HG03280 (cell line): ENCODE measurements at regions not wholly inside any gene's neighbourhood (a gene's known extent, or its start where the extent isn't known, plus 50 kb on each side); places are given as distances from the start of the nearest gene placed in this dataset.

ENCODE experiments used
- ATAC-seq: cut with Tn5 transposase; IDR thresholded peaks from one replicate; pipeline ENCODE4 v1.9.1; 2021; ENCODE audit warnings: mild to moderate bottlenecking, moderate library complexity; ENCODE audit not compliant: unreplicated experiment

- no peak for ATAC-seq
These were observed 133.4 kb upstream of the CXCR4 start for GRCh38 chr2:136251197-136251884.

- no peak for ATAC-seq
These were observed 132.2 kb upstream of the CXCR4 start for GRCh38 chr2:136250131-136250530.

- ATAC-seq, result no peak
These were observed 131.0 kb upstream of the CXCR4 start for GRCh38 chr2:136248907-136249306.

GRCh38 chr2:136248242-136248641 is 130.3 kb upstream of the CXCR4 start:
- ATAC-seq, result no peak

GRCh38 chr2:136247204-136247950 is 129.4 kb upstream of the CXCR4 start:
- no peak for ATAC-seq

GRCh38 chr2:136246086-136246669 is 128.2 kb upstream of the CXCR4 start:
- ATAC-seq, result peak; percentile 77

- ATAC-seq, result no peak
These were observed 127.3 kb upstream of the CXCR4 start for GRCh38 chr2:136245211-136245610.

GRCh38 chr2:136244536-136244885 is 126.6 kb upstream of the CXCR4 start:
- no peak for ATAC-seq

- ATAC-seq, result no peak
These were observed 125.9 kb upstream of the CXCR4 start for GRCh38 chr2:136243638-136244535.

GRCh38 chr2:136242687-136243277 is 124.8 kb upstream of the CXCR4 start:
- ATAC-seq, result no peak

GRCh38 chr2:136242100-136242499 is 124.2 kb upstream of the CXCR4 start:
- no peak for ATAC-seq

GRCh38 chr2:136239079-136239685 is 121.2 kb upstream of the CXCR4 start:
- no peak for ATAC-seq

- ATAC-seq, result peak; percentile 91
These were observed 120.5 kb upstream of the CXCR4 start for GRCh38 chr2:136238286-136239078.

GRCh38 chr2:136236019-136236418 is 118.1 kb upstream of the CXCR4 start:
- ATAC-seq, result no peak

GRCh38 chr2:136235546-136235945 is 117.6 kb upstream of the CXCR4 start:
- ATAC-seq, result no peak

- ATAC-seq, result no peak
These were observed 116.3 kb upstream of the CXCR4 start for GRCh38 chr2:136234261-136234660.

- ATAC-seq, result no peak
These were observed 115.3 kb upstream of the CXCR4 start for GRCh38 chr2:136233298-136233697.

- ATAC-seq, result no peak
These were observed 114.7 kb upstream of the CXCR4 start for GRCh38 chr2:136232456-136233172.

GRCh38 chr2:136230464-136230863 is 112.5 kb upstream of the CXCR4 start:
- ATAC-seq, result no peak
